ENCODE measurements at regions not wholly inside any gene's neighbourhood (a gene's known extent, or its start where the extent isn't known, plus 50 kb on each side); places are given as distances from the start of the nearest gene placed in this dataset.
A peak's percentile ranks its signal among the peaks of the same experiment; 100 is the strongest.

DNA sequence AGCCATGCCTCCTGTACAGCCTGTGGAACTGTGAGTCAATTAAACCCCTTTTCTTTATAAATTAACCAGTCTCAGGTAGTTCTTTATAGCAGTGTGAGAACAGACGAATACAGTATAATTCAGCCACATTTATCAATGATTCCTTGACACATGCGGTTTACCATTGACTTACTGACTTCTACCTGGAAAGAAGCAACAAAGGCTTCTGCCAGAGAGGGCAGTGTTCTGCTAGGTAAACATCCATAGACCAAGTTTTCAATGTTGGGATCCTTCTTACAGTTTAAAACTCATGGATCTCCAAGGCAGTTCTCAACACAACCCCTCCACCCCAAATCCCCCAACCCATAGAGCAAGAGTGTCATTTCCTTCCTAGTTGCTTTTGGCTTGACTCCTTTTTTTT lies 150.6 kb downstream of the ZNF648 start:
- no peaks in the 10 kb centered on the region for H3K4me1 ChIP-seq (ENCODE audit: low read depth)
- no peak for TF ChIP-seq CTCF (IDR thresholded peaks at IDR 0.05; ENCODE audit: low read depth, low read length)
- peaks cover 10% of the 10 kb centered on the region for H3K27me3 ChIP-seq
- peak in 1 of 2 donors; percentile 1 for DNase-seq (ENCODE audit: low read depth in 1 of 2, low spot score in 1 of 2)
- no peak overlapping the region for H3K4me3 ChIP-seq
- H3K9me3 ChIP-seq (ENCODE audit: low read depth) = no peaks in the 10 kb centered on the region
- H3K36me3 ChIP-seq = no peaks in the 10 kb centered on the region
- H3K27ac ChIP-seq = no peak overlapping the region

- no peak for TF ChIP-seq CTCF (IDR thresholded peaks at IDR 0.05; ENCODE audit: low read depth, low read length)
- Histone ChIP-seq H3K27ac (no peak overlapping the region), H3K36me3 (no peaks in the 10 kb centered on the region), H3K4me3 (no peak overlapping the region), H3K27me3 (peaks cover 17% of the 10 kb centered on the region), H3K4me1 (ENCODE audit: low read depth) (no peaks in the 10 kb centered on the region), H3K9me3 (ENCODE audit: low read depth) (no peaks in the 10 kb centered on the region)
- DNase-seq (ENCODE audit: low read depth in 1 of 2, low spot score in 1 of 2) = no peak
These were observed 152.5 kb downstream of the ZNF648 start for GRCh38 chr1:181909010-181909409.

- no peak for DNase-seq (ENCODE audit: low read depth in 1 of 2, low spot score in 1 of 2)
- Histone ChIP-seq H3K4me1 (ENCODE audit: low read depth) (no peaks in the 10 kb centered on the region), H3K9me3 (ENCODE audit: low read depth) (no peaks in the 10 kb centered on the region), H3K4me3 (no peak overlapping the region), H3K36me3 (no peaks in the 10 kb centered on the region), H3K27ac (no peak overlapping the region), H3K27me3 (peaks cover 17% of the 10 kb centered on the region)
- no peak for TF ChIP-seq CTCF (IDR thresholded peaks at IDR 0.05; ENCODE audit: low read depth, low read length)
These were observed 154.9 kb downstream of the ZNF648 start for GRCh38 chr1:181906631-181907030.

GRCh38 chr1:181905944-181906597 lies 155.4 kb downstream of the ZNF648 start:
- Histone ChIP-seq H3K4me1 (ENCODE audit: low read depth) (no peaks in the 10 kb centered on the region), H3K9me3 (ENCODE audit: low read depth) (no peaks in the 10 kb centered on the region), H3K36me3 (no peaks in the 10 kb centered on the region), H3K4me3 (no peak overlapping the region), H3K27ac (no peak overlapping the region), H3K27me3 (peaks cover 17% of the 10 kb centered on the region)
- no peak for DNase-seq (ENCODE audit: low read depth in 1 of 2, low spot score in 1 of 2)
- TF ChIP-seq CTCF (IDR thresholded peaks at IDR 0.05; ENCODE audit: low read depth, low read length) = no peak

DNA sequence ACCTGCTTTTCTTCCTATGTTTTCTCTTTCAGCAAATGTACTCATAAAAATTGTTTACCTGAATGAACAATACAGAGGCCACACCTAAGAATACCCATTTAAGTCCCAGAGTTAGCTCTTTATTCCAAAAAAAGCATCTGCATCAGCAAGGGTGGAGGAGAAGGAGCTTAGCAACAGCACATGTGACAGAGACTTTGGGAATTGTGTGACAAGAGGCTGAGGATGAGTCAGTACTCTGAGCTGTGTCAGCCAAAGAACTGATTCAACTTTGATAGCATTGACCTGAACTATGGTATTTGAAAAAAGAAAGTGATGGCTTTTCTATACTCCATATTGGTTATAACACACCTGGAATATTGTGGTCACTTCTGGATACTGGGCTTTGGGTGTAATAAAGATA lies 162.7 kb downstream of the ZNF648 start:
- DNase-seq (ENCODE audit: low read depth in 1 of 2, low spot score in 1 of 2) = no peak
- H3K4me1 ChIP-seq (ENCODE audit: low read depth) = no peaks in the 10 kb centered on the region

More for the DNA sequence above, 162.7 kb downstream of the ZNF648 start:
- H3K27me3 ChIP-seq = no peaks in the 10 kb centered on the region
- H3K27ac ChIP-seq = no peak overlapping the region
- no peak for TF ChIP-seq CTCF (IDR thresholded peaks at IDR 0.05; ENCODE audit: low read depth, low read length)
- H3K9me3 ChIP-seq (ENCODE audit: low read depth) = no peaks in the 10 kb centered on the region
- H3K4me3 ChIP-seq = no peak overlapping the region
- no peaks in the 10 kb centered on the region for H3K36me3 ChIP-seq
